Activated CD4-positive, alpha-beta T cell treated with anti-CD3 and anti-CD28 coated beads, Interleukin-2, amount 10 ng/mL, durations not matched to agents 7 days and 5 days (primary cell): ENCODE measurements at regions not wholly inside any gene's neighbourhood (a gene's known extent, or its start where the extent isn't known, plus 50 kb on each side); places are given as distances from the start of the nearest gene placed in this dataset.

ENCODE experiments used
- CTCF ChIA-PET: fragments of 350-600 bp; sonication (Branson Sonifier 250); formaldehyde crosslinking; loops from one replicate; lab custom pipeline; 2021; ENCODE audit warnings: antibody characterized with exemption; lab: Charles Lee
- POLR2A ChIA-PET: fragments of 350-600 bp; sonication (Branson Sonifier 250); formaldehyde crosslinking; loops from one replicate; lab custom pipeline; 2021; ENCODE audit warnings: antibody characterized with exemption; lab: Charles Lee
- DNase-seq: peaks from one replicate; pipeline ENCODE4 v3.0.0-alpha.2; 2020
- H3K27ac Mint-ChIP-seq: one replicate; pipeline ENCODE4 v1.8.0; 2021; ENCODE audit warnings: mild to moderate bottlenecking, moderate library complexity, mixed read lengths
- H3K27me3 Mint-ChIP-seq: one replicate; pipeline ENCODE4 v1.8.0; 2021; ENCODE audit warnings: mixed read lengths
- H3K36me3 Mint-ChIP-seq: one replicate; pipeline ENCODE4 v1.8.0; 2021; ENCODE audit warnings: low read depth, mixed read lengths
- H3K4me1 Mint-ChIP-seq: one replicate; pipeline ENCODE4 v1.8.0; 2021; ENCODE audit warnings: mixed read lengths
- H3K4me3 Mint-ChIP-seq: one replicate; pipeline ENCODE4 v1.8.0; 2021; ENCODE audit warnings: mild to moderate bottlenecking, moderate library complexity, mixed read lengths
- H3K9me3 Mint-ChIP-seq: one replicate; pipeline ENCODE4 v1.8.0; 2021; ENCODE audit warnings: mixed read lengths

GRCh38 chr12:130083002-130083401 lies 79.3 kb upstream of the FZD10 start:
- ChIA-PET CTCF (interaction anchor here (0.8 kb wide), 1 partner anchor 40 kb away, joined by 4 read pairs; no protein-coding TSS in a partner anchor), POLR2A (no interaction called here)
- Mint-ChIP-seq H3K36me3 (no peaks in the 10 kb centered on the region), H3K4me1 (peaks cover 18% of the 10 kb centered on the region), H3K27me3 (no peaks in the 10 kb centered on the region), H3K4me3 (no peak overlapping the region), H3K27ac (no peak overlapping the region), H3K9me3 (peaks cover 2% of the 10 kb centered on the region)
- DNase-seq, result no peak

GRCh38 chr12:130083734-130084133 lies 78.5 kb upstream of the FZD10 start:
- ChIA-PET POLR2A (no interaction called here), CTCF (no interaction called here)
- Mint-ChIP-seq H3K27ac (no peak overlapping the region), H3K4me1 (peaks cover 18% of the 10 kb centered on the region), H3K9me3 (peaks cover 2% of the 10 kb centered on the region), H3K4me3 (no peak overlapping the region), H3K27me3 (no peaks in the 10 kb centered on the region), H3K36me3 (no peaks in the 10 kb centered on the region)
- no peak for DNase-seq

GRCh38 chr12:130084359-130084758 lies 77.9 kb upstream of the FZD10 start:
- no peak overlapping the region for H3K27ac Mint-ChIP-seq
- H3K36me3 Mint-ChIP-seq, result no peaks in the 10 kb centered on the region

GRCh38 chr12:130086248-130086647 lies 76.0 kb upstream of the FZD10 start:
- peaks cover 18% of the 10 kb centered on the region for H3K4me1 Mint-ChIP-seq
- H3K4me3 Mint-ChIP-seq, result peak overlapping the region; percentile 5
- no peaks in the 10 kb centered on the region for H3K27me3 Mint-ChIP-seq
- H3K36me3 Mint-ChIP-seq, result no peaks in the 10 kb centered on the region
- H3K9me3 Mint-ChIP-seq, result peaks cover 7% of the 10 kb centered on the region
- ChIA-PET CTCF (interaction anchor here (1.2 kb wide), 1 partner anchor 243 kb away, joined by 3 read pairs; no protein-coding TSS in a partner anchor), POLR2A (no interaction called here)
- DNase-seq, result peak; percentile 13
- peak overlapping the region; percentile 11 for H3K27ac Mint-ChIP-seq

More at GRCh38 chr12:130084359-130084758, 77.9 kb upstream of the FZD10 start:
- Mint-ChIP-seq H3K9me3 (no peaks in the 10 kb centered on the region), H3K4me3 (no peak overlapping the region), H3K4me1 (peaks cover 18% of the 10 kb centered on the region), H3K27me3 (no peaks in the 10 kb centered on the region)
- ChIA-PET CTCF (no interaction called here), POLR2A (no interaction called here)
- no peak for DNase-seq

GRCh38 chr12:130086797-130087196 lies 75.5 kb upstream of the FZD10 start:
- Mint-ChIP-seq H3K9me3 (peaks cover 11% of the 10 kb centered on the region), H3K27me3 (no peaks in the 10 kb centered on the region), H3K4me3 (no peak overlapping the region), H3K4me1 (peaks cover 18% of the 10 kb centered on the region), H3K27ac (no peak overlapping the region), H3K36me3 (no peaks in the 10 kb centered on the region)
- DNase-seq, result no peak
- CTCF ChIA-PET, result interaction anchor here (1.2 kb wide), 1 partner anchor 243 kb away, joined by 3 read pairs; no protein-coding TSS in a partner anchor
- POLR2A ChIA-PET, result no interaction called here

- no peak for DNase-seq
- Mint-ChIP-seq H3K27me3 (no peaks in the 10 kb centered on the region), H3K36me3 (no peaks in the 10 kb centered on the region), H3K9me3 (peaks cover 12% of the 10 kb centered on the region), H3K4me3 (no peak overlapping the region), H3K27ac (no peak overlapping the region), H3K4me1 (peaks cover 18% of the 10 kb centered on the region)
- POLR2A ChIA-PET, result no interaction called here
- CTCF ChIA-PET, result interaction anchor here (1.2 kb wide), 1 partner anchor 242 kb away, joined by 3 read pairs; no protein-coding TSS in a partner anchor
These were observed 75.0 kb upstream of the FZD10 start for GRCh38 chr12:130087222-130087621.

GRCh38 chr12:130088504-130088903 lies 73.8 kb upstream of the FZD10 start:
- ChIA-PET POLR2A (no interaction called here), CTCF (no interaction called here)
- no peak for DNase-seq
- Mint-ChIP-seq H3K4me3 (no peak overlapping the region), H3K27me3 (no peaks in the 10 kb centered on the region), H3K9me3 (peaks cover 12% of the 10 kb centered on the region), H3K36me3 (no peaks in the 10 kb centered on the region), H3K4me1 (peaks cover 18% of the 10 kb centered on the region), H3K27ac (no peak overlapping the region)

GRCh38 chr12:130090542-130090941 lies 71.7 kb upstream of the FZD10 start:
- ChIA-PET POLR2A (no interaction called here), CTCF (no interaction called here)
- DNase-seq, result no peak
- Mint-ChIP-seq H3K27me3 (no peaks in the 10 kb centered on the region), H3K27ac (no peak overlapping the region), H3K4me1 (peaks cover 18% of the 10 kb centered on the region), H3K4me3 (no peak overlapping the region), H3K9me3 (peaks cover 14% of the 10 kb centered on the region), H3K36me3 (no peaks in the 10 kb centered on the region)

GRCh38 chr12:130093380-130093779 lies 68.9 kb upstream of the FZD10 start:
- CTCF ChIA-PET, result no interaction called here
- H3K4me3 Mint-ChIP-seq, result no peak overlapping the region
- POLR2A ChIA-PET, result no interaction called here
- no peak overlapping the region for H3K27ac Mint-ChIP-seq
- H3K27me3 Mint-ChIP-seq, result no peaks in the 10 kb centered on the region
- no peak for DNase-seq
- no peaks in the 10 kb centered on the region for H3K36me3 Mint-ChIP-seq
- no peaks in the 10 kb centered on the region for H3K4me1 Mint-ChIP-seq
- H3K9me3 Mint-ChIP-seq, result peaks cover 14% of the 10 kb centered on the region

GRCh38 chr12:130097342-130097741 lies 64.9 kb upstream of the FZD10 start:
- CTCF ChIA-PET, result no interaction called here

GRCh38 chr12:130097798-130098255 lies 64.4 kb upstream of the FZD10 start:
- ChIA-PET POLR2A (no interaction called here), CTCF (no interaction called here)
- no peaks in the 10 kb centered on the region for H3K27me3 Mint-ChIP-seq
- H3K9me3 Mint-ChIP-seq, result peaks cover 2% of the 10 kb centered on the region
- H3K36me3 Mint-ChIP-seq, result no peaks in the 10 kb centered on the region
- no peak overlapping the region for H3K4me3 Mint-ChIP-seq
- H3K27ac Mint-ChIP-seq, result no peak overlapping the region
- no peak for DNase-seq
- no peaks in the 10 kb centered on the region for H3K4me1 Mint-ChIP-seq

More at GRCh38 chr12:130097342-130097741, 64.9 kb upstream of the FZD10 start:
- Mint-ChIP-seq H3K4me3 (no peak overlapping the region), H3K4me1 (no peaks in the 10 kb centered on the region), H3K27ac (no peak overlapping the region), H3K9me3 (peaks cover 2% of the 10 kb centered on the region), H3K36me3 (no peaks in the 10 kb centered on the region), H3K27me3 (no peaks in the 10 kb centered on the region)
- no peak for DNase-seq
- POLR2A ChIA-PET, result no interaction called here

- H3K36me3 Mint-ChIP-seq, result no peaks in the 10 kb centered on the region
- DNase-seq, result no peak
- peaks cover 2% of the 10 kb centered on the region for H3K9me3 Mint-ChIP-seq
- POLR2A ChIA-PET, result no interaction called here
- H3K4me1 Mint-ChIP-seq, result no peaks in the 10 kb centered on the region
- H3K27ac Mint-ChIP-seq, result no peak overlapping the region
- H3K4me3 Mint-ChIP-seq, result no peak overlapping the region
- CTCF ChIA-PET, result no interaction called here
- H3K27me3 Mint-ChIP-seq, result peaks cover 3% of the 10 kb centered on the region
These were observed 63.8 kb upstream of the FZD10 start for GRCh38 chr12:130098301-130099005.

- peaks cover 11% of the 10 kb centered on the region for H3K27me3 Mint-ChIP-seq
- H3K4me3 Mint-ChIP-seq, result no peak overlapping the region
These were observed 61.5 kb upstream of the FZD10 start for GRCh38 chr12:130100634-130101362.

More at GRCh38 chr12:130100634-130101362, 61.5 kb upstream of the FZD10 start:
- ChIA-PET POLR2A (no interaction called here), CTCF (no interaction called here)
- Mint-ChIP-seq H3K9me3 (no peaks in the 10 kb centered on the region), H3K36me3 (no peaks in the 10 kb centered on the region), H3K4me1 (no peaks in the 10 kb centered on the region), H3K27ac (no peak overlapping the region)
- no peak for DNase-seq
